LoVo (cell line): ENCODE measurements at regions not wholly inside any gene's neighbourhood (a gene's known extent, or its start where the extent isn't known, plus 50 kb on each side); places are given as distances from the start of the nearest gene placed in this dataset.
"Not testable (repeated sequence)": the region's sequence is repeated elsewhere in the genome, so short reads cannot be mapped to it uniquely, and the experiment has no call there.

ENCODE experiments used
- DNase-seq: peaks from one replicate; pipeline ENCODE4 v3.0.0-alpha.2; 2016; ENCODE audit warnings: low spot score

- no peak for DNase-seq
These were observed 50.5 kb upstream of the FOXP2 start for GRCh38 chr7:114364151-114364550.

GRCh38 chr7:114363292-114363691 lies 51.3 kb upstream of the FOXP2 start:
- DNase-seq = no peak

GRCh38 chr7:114358911-114359310 lies 55.7 kb upstream of the FOXP2 start:
- DNase-seq = no peak

- no peak for DNase-seq
These were observed 58.5 kb upstream of the FOXP2 start for GRCh38 chr7:114356133-114356532.

- no peak for DNase-seq
These were observed 60.3 kb upstream of the FOXP2 start for GRCh38 chr7:114354306-114354705.

GRCh38 chr7:114345494-114345893 lies 69.1 kb upstream of the FOXP2 start:
- no peak for DNase-seq

GRCh38 chr7:114343949-114344708 lies 70.5 kb upstream of the FOXP2 start:
- DNase-seq = no peak

GRCh38 chr7:114342431-114343179 lies 72.0 kb upstream of the FOXP2 start:
- no peak for DNase-seq

- DNase-seq = no peak
These were observed 73.0 kb upstream of the FOXP2 start for GRCh38 chr7:114341648-114342047.

- no peak for DNase-seq
These were observed 79.6 kb upstream of the FOXP2 start for GRCh38 chr7:114334989-114335388.

GRCh38 chr7:114329458-114329857 lies 85.2 kb upstream of the FOXP2 start:
- not testable (repeated sequence) for DNase-seq

GRCh38 chr7:114317450-114318098 lies 97.0 kb upstream of the FOXP2 start:
- no peak for DNase-seq

GRCh38 chr7:114312649-114313048 lies 102.0 kb upstream of the FOXP2 start:
- DNase-seq = no peak

- DNase-seq = no peak
These were observed 104.1 kb upstream of the FOXP2 start for GRCh38 chr7:114310345-114311110.

GRCh38 chr7:114309729-114310128 lies 104.9 kb upstream of the FOXP2 start:
- DNase-seq = no peak

- DNase-seq = no peak
These were observed 111.3 kb upstream of the FOXP2 start for GRCh38 chr7:114303301-114303700.

- peak; percentile 14 for DNase-seq
These were observed 111.8 kb upstream of the FOXP2 start for GRCh38 chr7:114302858-114303257.

GRCh38 chr7:114298011-114298410 lies 116.6 kb upstream of the FOXP2 start:
- DNase-seq = no peak

- DNase-seq = no peak
These were observed 117.5 kb upstream of the FOXP2 start for GRCh38 chr7:114297121-114297520.

GRCh38 chr7:114295522-114295921 lies 119.1 kb upstream of the FOXP2 start:
- no peak for DNase-seq

GRCh38 chr7:114294036-114294435 lies 120.6 kb upstream of the FOXP2 start:
- no peak for DNase-seq

- DNase-seq = no peak
These were observed 121.2 kb upstream of the FOXP2 start for GRCh38 chr7:114293289-114294012.
